SK-N-SH (cell line): ENCODE measurements at regions not wholly inside any gene's neighbourhood (a gene's known extent, or its start where the extent isn't known, plus 50 kb on each side); places are given as distances from the start of the nearest gene placed in this dataset.

Source experiments
- CTCF ChIA-PET: fragments of 300-600, 350-600 bp; formaldehyde crosslinking; extraction: SDS; loops from one replicate; lab custom pipeline; 2021; lab: Yijun Ruan, JAX
- POLR2A ChIA-PET: fragments of 350-600 bp; sonication (Branson Sonifier 250); formaldehyde crosslinking; extraction: SDS; loops from one replicate; lab custom pipeline; 2020; ENCODE audit warnings: antibody characterized with exemption, inconsistent platforms; lab: Yijun Ruan, JAX
- DNase-seq: peaks from one replicate; pipeline ENCODE4 v3.0.0; 2012
- H2AFZ ChIP-seq: fragments of 200-600 bp; sonication (generic); 2 replicates; pipeline ENCODE4 v1.8.1; 2016; ENCODE audit warnings: antibody characterized with exemption, mild to moderate bottlenecking, low read depth
- H3F3A ChIP-seq: fragments of 200-600 bp; sonication (generic); replicated peaks from 2 replicates; pipeline ENCODE3; 2016; ENCODE audit warnings: antibody characterized with exemption, mild to moderate bottlenecking; ENCODE audit not compliant: insufficient read depth
- H3K27ac ChIP-seq, 2 experiments: fragments of 200-500 bp in 1 of 2; fragments of 200-600 bp in 1 of 2; sonication (Bioruptor generic) in 1 of 2; sonication (generic), shearing (Covaris generic) in 1 of 2; 2 replicates each; pipeline versions ENCODE4 v1.5.1 to v1.6.1; 2014 to 2016; ENCODE audit warnings: low read depth in 2 of 2, inconsistent platforms in 1 of 2, low read length in 1 of 2, mild to moderate bottlenecking in 1 of 2, mixed read lengths in 1 of 2
- H3K27me3 ChIP-seq: fragments of 200-600 bp; sonication (generic), shearing (Covaris generic); 2 replicates; pipeline ENCODE4 v1.6.1; 2016; ENCODE audit warnings: mixed run types; ENCODE audit not compliant: insufficient read depth
- H3K36me3 ChIP-seq, 2 experiments: fragments of 200-500 bp in 1 of 2; fragments of 200-600 bp in 1 of 2; sonication (Bioruptor generic) in 1 of 2; sonication (generic) in 1 of 2; replicated peaks in 1 of 2; 2 replicates each; pipeline versions ENCODE3 to v1.5.1; 2014 to 2016; ENCODE audit warnings: low read length in 1 of 2, mild to moderate bottlenecking in 1 of 2; ENCODE audit not compliant: insufficient read depth in 2 of 2, control insufficient read depth in 1 of 2
- H3K4me1 ChIP-seq, 2 experiments: fragments of 200-500 bp in 1 of 2; fragments of 200-600 bp in 1 of 2; sonication (Bioruptor generic) in 1 of 2; sonication (generic), shearing (Covaris generic) in 1 of 2; 2 replicates each; pipeline versions ENCODE4 v1.5.1 to v1.6.1; 2014 to 2016; ENCODE audit warnings: low read depth in 1 of 2, low read length in 1 of 2, mixed run types in 1 of 2; ENCODE audit not compliant: insufficient read depth in 2 of 2, control insufficient read depth in 1 of 2
- H3K4me2 ChIP-seq: fragments of 200-600 bp; sonication (generic), shearing (Covaris generic); 2 replicates; pipeline ENCODE4 v1.6.1; 2017; ENCODE audit warnings: mixed run types
- H3K4me3 ChIP-seq, 2 experiments: fragments of 200-500 bp in 1 of 2; fragments of 200-600 bp in 1 of 2; sonication (Bioruptor generic) in 1 of 2; sonication (generic), shearing (Covaris generic) in 1 of 2; 2 replicates each; pipeline versions ENCODE4 v1.5.1 to v1.8.1; 2014 to 2016; ENCODE audit warnings: low read depth in 2 of 2, inconsistent platforms in 1 of 2, low read length in 1 of 2, mild to moderate bottlenecking in 1 of 2, mixed read lengths in 1 of 2, moderate library complexity in 1 of 2
- H3K79me2 ChIP-seq: fragments of 200-600 bp; sonication (generic); 2 replicates; pipeline ENCODE4 v1.8.1; 2017; ENCODE audit warnings: mild to moderate bottlenecking; ENCODE audit not compliant: insufficient read depth
- H3K9ac ChIP-seq: fragments of 200-600 bp; sonication (generic); 2 replicates; pipeline ENCODE4 v1.6.1; 2017; ENCODE audit warnings: mixed run types
- H3K9me2 ChIP-seq: fragments of 200-600 bp; sonication (generic); 2 replicates; pipeline ENCODE4 v1.6.1; 2017; ENCODE audit warnings: mixed run types
- H3K9me3 ChIP-seq: fragments of 200-600 bp; sonication (generic); 2 replicates; pipeline ENCODE4 v1.6.1; 2017; ENCODE audit warnings: mixed run types, mild to moderate bottlenecking, moderate library complexity
- H4K20me1 ChIP-seq: fragments of 200-600 bp; sonication (generic); 2 replicates; pipeline ENCODE4 v1.6.1; 2017; ENCODE audit warnings: mild to moderate bottlenecking, mixed run types; ENCODE audit not compliant: insufficient read depth
- CHD2 ChIP-seq: fragments of 150-350 bp; IDR thresholded peaks from 2 replicates; pipeline ENCODE4 v1.6.1; 2018; ENCODE audit warnings: low read length; ENCODE audit not compliant: partially characterized antibody
- EP300 ChIP-seq, 2 experiments: IDR thresholded peaks; 2 replicates each; pipeline versions ENCODE4 v1.4.0 to v1.6.1; 2012; ENCODE audit warnings: borderline replicate concordance in 1 of 2, low read depth in 1 of 2, low read length in 1 of 2
- EZH2phosphoT487 ChIP-seq: fragments of 200-600 bp; sonication (generic); IDR thresholded peaks from 2 replicates; pipeline ENCODE4 v1.6.1; 2017; ENCODE audit warnings: low read depth, mixed run types, mild to moderate bottlenecking, antibody characterized with exemption, moderate library complexity, borderline replicate concordance
- FOXJ3 ChIP-seq: sonication (generic); formaldehyde crosslinking; IDR thresholded peaks from 2 replicates; pipeline ENCODE4 v1.5.1; 2020; ENCODE audit warnings: mild to moderate bottlenecking, missing genetic modification reagents
- MEF2A ChIP-seq: IDR thresholded peaks from 2 replicates; pipeline ENCODE4 v1.4.0; 2012; ENCODE audit warnings: low read depth, borderline replicate concordance
- NFIC ChIP-seq: IDR thresholded peaks from 2 replicates; pipeline ENCODE4 v1.4.0; 2012; ENCODE audit warnings: borderline replicate concordance
- NRF1 ChIP-seq: IDR thresholded peaks from 2 replicates; pipeline ENCODE4 v1.6.1; 2012; ENCODE audit warnings: low read depth, mild to moderate bottlenecking, low read length
- POLR2AphosphoS5 ChIP-seq: IDR thresholded peaks from 2 replicates; pipeline ENCODE4 v1.6.1; 2012; ENCODE audit warnings: low read depth, low read length
- RFX5 ChIP-seq: IDR thresholded peaks from 2 replicates; pipeline ENCODE4 v1.6.1; 2012; ENCODE audit warnings: mild to moderate bottlenecking, improper control_type of control experiment, low read length
- RXRA ChIP-seq: IDR thresholded peaks from 2 replicates; pipeline ENCODE4 v1.4.0; 2012; ENCODE audit warnings: low read depth, mild to moderate bottlenecking, borderline replicate concordance
- SIN3A ChIP-seq: IDR thresholded peaks from 2 replicates; pipeline ENCODE4 v1.6.1; 2012; ENCODE audit warnings: low read depth, mild to moderate bottlenecking, low read length, moderate library complexity, borderline replicate concordance
- SMC3 ChIP-seq: IDR thresholded peaks from 2 replicates; pipeline ENCODE4 v1.6.1; 2012; ENCODE audit warnings: low read depth, low read length, improper control_type of control experiment
- TCF12 ChIP-seq: IDR thresholded peaks from 2 replicates; pipeline ENCODE4 v1.4.0; 2012
- USF2 ChIP-seq: fragments of 150-350 bp; IDR thresholded peaks from 2 replicates; pipeline ENCODE4 v1.6.1; 2017; ENCODE audit warnings: antibody characterized with exemption, low read length, low read depth, borderline replicate concordance
- YY1 ChIP-seq: IDR thresholded peaks from 2 replicates; pipeline ENCODE4 v1.4.0; 2012; ENCODE audit warnings: low read depth, mild to moderate bottlenecking
- WGBS: methylation state at CpG from one replicate; pipeline ENCODE4 v1.1.6; 2017; ENCODE audit warnings: low lambda C conversion rate; 5-methylcytosine and 5-hydroxymethylcytosine counted together

GRCh38 chr2:224310943-224311625 lies 90.8 kb downstream of the FAM124B start (continued):
- no peak for TF ChIP-seq EZH2phosphoT487
- TF ChIP-seq EP300 (IDR thresholded peaks at IDR 0.05; ENCODE audit: borderline replicate concordance in 1 of 2, low read depth in 1 of 2, low read length in 1 of 2): no peak
- TF ChIP-seq SIN3A: no peak
- TF ChIP-seq, all 33 proteins: peak for 0

GRCh38 chr2:224309176-224309575 lies 92.7 kb downstream of the FAM124B start:
- Histone ChIP-seq H3K4me3 (no peak overlapping the region), H3K36me3 (no peaks in the 10 kb centered on the region), H3K79me2 (no peaks in the 10 kb centered on the region), H3K9me3 (no peaks in the 10 kb centered on the region), H3F3A (no peaks in the 10 kb centered on the region), H3K9ac (no peak overlapping the region), H3K4me1 (no peaks in the 10 kb centered on the region; a peak in 1 of 4 replicates), H3K9me2 (no peaks in the 10 kb centered on the region), H3K4me2 (no peak overlapping the region), H2AFZ (no peak overlapping the region), H3K27ac (no peak overlapping the region), H3K27me3 (no peaks in the 10 kb centered on the region; the same call in 1 of the 2 replicates), H4K20me1 (no peaks in the 10 kb centered on the region)
- no peak for DNase-seq
- POLR2A ChIA-PET: no interaction called here
- TF ChIP-seq CHD2: no peak
- no peak for TF ChIP-seq SIN3A
- no peak for TF ChIP-seq POLR2AphosphoS5
- TF ChIP-seq USF2: no peak
- no peak for TF ChIP-seq NRF1
- TF ChIP-seq TCF12: no peak
- TF ChIP-seq NFIC: no peak
- CTCF ChIA-PET: interaction anchor here (2.5 kb wide), 1 partner anchor 25 kb away, joined by 9 read pairs; no protein-coding TSS in a partner anchor
- WGBS: 78% methylated on average over 4 of the region's 4 CpGs

- H3K9me3 ChIP-seq: no peaks in the 10 kb centered on the region
- POLR2A ChIA-PET: no interaction called here
- H3K27me3 ChIP-seq: no peaks in the 10 kb centered on the region; the same call in 1 of the 2 replicates
- no peak for DNase-seq
- H2AFZ ChIP-seq: no peak overlapping the region
- H3K27ac ChIP-seq: no peak overlapping the region
- H3K9ac ChIP-seq: no peak overlapping the region
- CTCF ChIA-PET: interaction anchor here (0.7 to 2.5 kb wide), 2 partner anchors 24 to 315 kb away, joined by 4 to 9 read pairs; no protein-coding TSS in a partner anchor
- no peaks in the 10 kb centered on the region; a peak in 1 of 4 replicates for H3K4me1 ChIP-seq
- no peaks in the 10 kb centered on the region for H4K20me1 ChIP-seq
- no peaks in the 10 kb centered on the region for H3K79me2 ChIP-seq
- H3K4me2 ChIP-seq: no peak overlapping the region
- TF ChIP-seq RFX5 (no peak), POLR2AphosphoS5 (no peak), TCF12 (no peak), FOXJ3 (CRISPR knock-in tag) (no peak), RXRA (no peak), YY1 (no peak), SIN3A (no peak), SMC3 (no peak), MEF2A (no peak)
- H3F3A ChIP-seq: no peaks in the 10 kb centered on the region
- H3K4me3 ChIP-seq: no peak overlapping the region
- 57% methylated on average over 2 of the region's 2 CpGs for WGBS
- H3K9me2 ChIP-seq: no peaks in the 10 kb centered on the region
- no peaks in the 10 kb centered on the region for H3K36me3 ChIP-seq
These were observed 93.5 kb downstream of the FAM124B start for GRCh38 chr2:224308272-224308911.
